Fibroblast of peridontal ligament (primary cell): ENCODE measurements at regions not wholly inside any gene's neighbourhood (a gene's known extent, or its start where the extent isn't known, plus 50 kb on each side); places are given as distances from the start of the nearest gene placed in this dataset.

ENCODE experiments used
- DNase-seq: peaks from one replicate; pipeline ENCODE4 v3.0.0-alpha.2; 2010; ENCODE audit errors: extremely low read depth

DNA sequence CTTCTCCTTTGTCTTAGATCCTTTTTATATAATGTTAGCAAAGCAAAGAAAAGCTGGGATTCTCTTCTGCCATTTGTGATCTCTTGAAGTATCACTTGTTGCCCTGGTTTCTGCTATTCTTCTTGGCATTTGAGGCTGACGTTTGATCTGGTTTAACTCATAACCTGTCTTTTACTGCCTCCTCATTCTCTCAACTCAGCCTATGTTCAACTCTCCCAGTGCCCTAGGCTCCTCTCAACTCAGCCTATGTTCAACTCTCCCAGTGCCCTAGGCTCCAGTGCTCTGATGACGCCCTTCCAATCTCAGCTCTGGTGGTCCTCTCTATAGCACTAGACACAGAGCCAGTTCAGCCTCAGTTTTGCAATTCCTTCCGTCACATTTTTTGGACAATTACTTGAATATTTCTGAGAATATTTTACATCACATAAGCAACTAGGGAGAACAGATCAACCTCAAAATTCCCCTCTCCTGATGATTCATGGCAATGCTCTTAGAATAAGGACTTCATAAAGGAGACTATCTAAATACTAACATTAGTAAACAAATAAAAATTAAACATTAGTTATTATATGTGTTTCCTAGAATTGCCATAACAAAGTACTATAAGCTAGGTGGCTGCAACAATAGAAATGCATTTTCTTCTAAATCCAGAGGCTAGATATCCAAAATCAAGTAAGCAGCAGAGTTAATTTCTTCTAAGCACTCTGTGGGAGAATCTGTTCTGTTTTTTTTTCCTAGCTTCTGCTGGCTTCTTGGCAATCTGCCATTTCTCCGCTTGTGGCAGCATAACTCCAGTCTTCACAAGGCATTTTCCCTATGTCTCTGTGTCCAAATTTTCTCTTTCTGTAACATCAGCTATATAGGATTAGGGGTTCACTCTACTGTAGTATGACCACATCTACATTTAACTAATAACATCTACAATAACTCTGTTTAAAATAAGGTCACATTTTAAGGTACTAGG lies 662.1 kb upstream of the FTMT start:
- DNase-seq: peak; percentile 80

DNA sequence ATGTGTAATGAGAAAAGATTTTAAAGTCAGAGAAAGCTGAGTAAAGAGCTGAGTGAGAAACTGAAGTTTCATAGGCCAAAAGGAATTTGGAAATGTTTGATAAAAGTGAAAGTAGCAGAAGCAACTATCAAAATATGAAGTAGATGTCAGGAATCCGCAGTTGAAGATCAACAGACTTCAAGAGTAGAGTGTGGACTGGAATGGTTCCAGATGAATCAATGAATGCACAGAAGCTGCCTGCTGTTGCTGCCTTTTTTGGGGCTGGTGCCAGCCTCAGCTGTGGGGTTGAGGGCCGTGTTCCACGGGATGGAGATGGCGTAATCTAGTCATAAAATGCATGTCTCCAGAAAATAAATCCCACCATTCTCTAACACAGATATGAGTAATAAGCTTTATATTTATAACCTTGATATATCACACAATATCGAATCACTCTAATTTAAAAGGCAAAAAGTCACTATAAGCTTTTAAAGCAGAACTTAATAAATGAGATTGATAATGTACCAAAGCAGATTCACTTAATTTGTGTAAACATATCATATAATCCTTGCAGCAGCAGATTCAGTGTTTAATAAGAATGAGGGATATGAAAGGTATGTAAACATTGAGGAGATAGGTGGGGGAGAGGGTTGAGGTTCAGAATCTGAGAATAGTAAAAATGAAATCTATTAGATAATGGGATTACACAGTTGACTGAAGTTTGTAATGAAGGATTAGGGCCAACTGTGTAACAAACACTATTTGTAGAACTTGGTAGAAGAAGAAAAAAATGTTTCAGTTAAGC lies 652.3 kb upstream of the FTMT start:
- peak; percentile 70 for DNase-seq

DNA sequence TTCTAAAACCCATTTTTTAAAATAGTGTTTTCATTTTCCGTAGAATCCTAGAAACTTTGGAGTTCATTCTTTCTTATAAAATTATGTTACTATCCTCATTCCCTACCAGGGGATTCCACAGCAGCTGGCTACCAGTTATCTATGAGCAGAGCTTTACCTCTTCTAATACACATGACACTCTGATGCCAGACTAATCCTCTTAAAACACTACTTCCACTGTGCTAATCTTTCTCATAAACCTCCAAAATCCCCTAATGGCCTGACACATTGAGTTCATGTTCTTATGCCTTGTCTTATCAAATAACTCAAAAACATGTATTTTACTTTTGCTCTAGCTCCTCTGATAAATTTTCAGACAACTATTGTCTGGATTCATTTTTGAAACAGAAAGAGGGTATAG lies 633.6 kb upstream of the FTMT start:
- no peak for DNase-seq

DNA sequence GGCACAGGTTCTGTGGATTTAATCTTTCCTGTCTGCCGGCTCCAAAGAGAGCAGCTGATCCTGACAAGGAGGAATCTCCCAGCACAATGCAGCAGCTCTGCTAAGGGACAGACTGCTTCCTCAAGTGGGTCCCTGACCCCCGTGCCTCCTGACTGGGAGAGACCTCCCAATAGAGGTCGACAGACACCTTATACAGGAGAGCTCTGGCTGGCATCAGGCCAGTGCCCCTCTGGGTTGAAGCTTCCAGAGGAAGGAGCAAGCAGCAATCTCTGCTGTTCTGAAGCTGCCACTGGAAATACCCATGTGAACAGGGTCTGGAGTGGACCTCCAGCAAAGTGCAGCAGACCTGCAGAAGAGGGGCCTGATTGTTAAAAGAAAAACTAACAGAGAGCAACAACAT lies 630.2 kb upstream of the FTMT start:
- no peak for DNase-seq

DNA sequence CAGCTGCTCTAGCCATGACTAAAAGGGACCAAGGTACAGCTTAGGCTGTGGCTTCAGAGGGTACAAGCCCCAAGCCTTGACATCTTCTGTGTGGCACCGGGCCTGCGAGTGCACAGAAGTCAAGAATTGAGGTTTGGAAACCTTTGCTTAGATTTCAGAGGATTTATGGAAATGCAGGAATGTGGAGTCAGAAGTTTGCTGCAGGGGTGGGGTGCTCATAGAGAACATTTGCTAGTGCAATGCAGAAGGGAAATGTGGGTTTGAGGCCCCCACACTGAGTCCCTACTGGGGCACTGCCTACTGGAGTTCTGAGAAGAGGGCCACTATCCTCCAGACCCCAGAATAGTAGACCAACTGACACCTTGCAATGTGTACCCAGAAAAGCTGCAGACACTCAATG lies 624.9 kb upstream of the FTMT start:
- DNase-seq: no peak

DNA sequence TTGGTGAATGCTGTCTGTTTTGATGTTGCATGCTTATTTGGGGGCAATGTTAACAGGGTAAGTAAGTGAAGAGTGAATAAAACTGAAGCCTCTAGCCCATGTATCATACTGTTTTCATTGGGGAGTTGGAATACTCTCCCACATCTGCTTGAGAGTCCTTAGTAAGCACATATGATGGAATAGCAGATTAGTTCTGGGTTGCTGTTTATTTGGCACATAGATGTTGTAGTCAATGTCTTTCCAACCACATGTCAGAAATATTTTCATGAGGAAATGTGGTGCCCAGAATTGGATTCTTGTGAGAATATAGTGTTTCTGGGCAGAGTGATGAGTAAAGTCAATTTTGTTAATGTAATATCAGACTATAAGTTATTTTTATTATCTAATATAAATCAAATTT lies 611.7 kb upstream of the FTMT start:
- peak; percentile 8 for DNase-seq

DNA sequence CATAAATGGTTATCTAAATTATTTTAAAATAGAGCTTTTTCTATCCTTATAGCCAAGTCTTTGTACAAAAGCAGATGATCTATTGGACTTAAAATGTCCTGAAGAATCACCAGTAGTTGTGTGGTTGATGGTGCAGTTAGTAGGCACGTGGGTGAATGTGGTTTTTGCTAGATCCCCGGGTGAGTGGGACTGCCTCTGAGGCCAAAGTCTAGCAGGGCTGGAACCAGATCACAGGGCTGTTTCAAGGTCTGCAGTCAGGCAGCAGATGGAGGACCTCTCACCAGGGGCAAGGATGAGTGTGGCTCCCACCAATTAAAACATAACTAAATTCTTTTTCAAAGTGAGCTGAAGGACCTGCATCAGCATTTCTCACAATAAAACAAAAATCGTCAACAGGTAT lies 604.7 kb upstream of the FTMT start:
- DNase-seq: no peak

DNA sequence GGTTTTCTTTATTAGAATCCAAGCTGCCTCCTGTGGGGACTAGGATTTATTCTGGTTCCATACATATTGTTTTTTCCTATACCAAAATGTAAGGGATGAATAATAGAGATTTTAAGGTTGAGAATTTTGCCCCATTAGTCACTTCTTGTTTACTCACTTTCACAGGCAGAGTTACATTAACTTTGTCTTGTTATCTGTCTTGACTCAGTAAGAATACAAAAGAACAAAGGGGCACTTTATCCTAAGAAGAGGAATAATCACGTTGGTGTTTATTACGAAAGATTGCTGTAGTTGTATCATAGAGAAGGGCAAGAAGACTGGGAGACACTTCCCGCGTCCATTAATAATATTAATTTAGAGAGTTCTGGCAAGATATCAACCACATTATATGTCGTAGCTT lies 599.7 kb upstream of the FTMT start:
- DNase-seq: no peak

DNA sequence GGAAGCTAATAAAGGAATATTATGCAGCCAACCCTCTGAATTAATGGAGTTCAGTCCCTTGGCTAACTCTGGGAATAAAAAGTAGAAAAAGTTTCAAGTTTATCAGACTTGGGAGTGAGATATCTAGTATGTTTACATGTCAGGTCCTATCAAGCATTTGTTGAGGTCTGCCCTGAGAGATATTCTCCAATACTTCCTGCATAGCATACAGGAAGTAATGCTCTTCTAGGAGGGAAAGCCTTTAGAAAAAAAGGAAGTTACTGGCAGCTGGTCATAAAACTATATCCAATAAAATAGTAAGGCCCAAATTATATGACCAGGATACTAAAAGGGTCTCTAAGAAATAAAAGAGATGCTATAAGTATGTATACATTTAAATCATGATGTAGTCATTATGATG lies 594.1 kb upstream of the FTMT start:
- DNase-seq: no peak

DNA sequence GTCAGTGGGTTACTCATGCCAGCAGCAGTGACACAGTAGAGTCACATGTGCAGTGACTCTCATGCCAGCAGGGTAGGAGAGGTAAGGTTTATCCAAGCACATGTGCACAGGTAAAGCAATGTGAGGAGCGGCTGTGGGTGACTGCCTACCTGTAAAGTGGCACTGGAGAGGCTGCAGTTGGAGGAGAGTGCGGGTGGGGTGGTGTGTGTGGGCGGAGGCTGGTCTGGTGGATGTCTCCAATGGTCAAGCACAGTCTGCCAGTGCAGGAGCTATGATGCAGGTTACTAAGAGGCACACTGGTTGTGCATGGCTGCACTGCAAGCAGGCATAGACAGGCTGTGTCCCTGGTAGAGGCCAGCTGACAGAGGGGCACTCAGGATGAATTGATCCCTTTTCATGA lies 588.2 kb upstream of the FTMT start:
- DNase-seq: no peak

DNA sequence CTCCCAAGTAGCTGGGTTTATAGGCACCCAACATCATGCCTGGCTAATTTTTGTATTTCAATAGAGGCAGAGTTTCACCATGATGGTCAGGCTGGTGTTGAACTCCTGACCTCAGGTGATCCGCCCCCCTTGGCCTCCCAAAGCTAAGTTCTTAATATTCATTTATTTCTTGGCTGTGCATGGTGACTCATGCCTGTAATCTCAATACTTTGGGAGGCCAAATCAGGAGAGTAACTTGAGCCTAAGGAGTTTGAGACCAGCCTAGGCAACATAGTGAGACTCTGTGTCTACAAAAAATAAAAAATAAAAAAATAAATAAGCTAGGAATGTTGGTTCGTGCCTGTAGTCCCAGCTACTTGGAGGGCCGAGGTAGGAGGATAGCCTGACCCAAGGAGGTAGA lies 587.1 kb upstream of the FTMT start:
- no peak for DNase-seq

DNA sequence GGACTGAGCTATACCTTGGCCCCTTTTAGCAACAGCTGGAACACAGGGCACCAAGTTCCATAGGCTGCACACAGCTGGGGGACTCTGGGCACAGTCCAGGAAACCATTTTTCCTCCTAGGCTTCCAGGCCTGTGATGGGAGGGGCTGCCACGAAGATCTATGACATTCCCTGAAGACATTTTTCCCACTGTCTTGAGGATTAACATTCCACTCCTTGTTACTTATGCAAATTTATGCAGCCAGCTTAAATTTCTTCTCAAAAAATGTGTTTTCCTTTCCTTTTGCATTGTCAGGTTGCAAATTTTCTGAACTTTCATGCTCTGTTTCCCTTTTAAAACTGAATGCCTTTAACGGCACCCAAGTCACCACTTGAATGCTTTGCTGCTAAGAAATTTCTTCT lies 580.1 kb upstream of the FTMT start:
- no peak for DNase-seq

DNA sequence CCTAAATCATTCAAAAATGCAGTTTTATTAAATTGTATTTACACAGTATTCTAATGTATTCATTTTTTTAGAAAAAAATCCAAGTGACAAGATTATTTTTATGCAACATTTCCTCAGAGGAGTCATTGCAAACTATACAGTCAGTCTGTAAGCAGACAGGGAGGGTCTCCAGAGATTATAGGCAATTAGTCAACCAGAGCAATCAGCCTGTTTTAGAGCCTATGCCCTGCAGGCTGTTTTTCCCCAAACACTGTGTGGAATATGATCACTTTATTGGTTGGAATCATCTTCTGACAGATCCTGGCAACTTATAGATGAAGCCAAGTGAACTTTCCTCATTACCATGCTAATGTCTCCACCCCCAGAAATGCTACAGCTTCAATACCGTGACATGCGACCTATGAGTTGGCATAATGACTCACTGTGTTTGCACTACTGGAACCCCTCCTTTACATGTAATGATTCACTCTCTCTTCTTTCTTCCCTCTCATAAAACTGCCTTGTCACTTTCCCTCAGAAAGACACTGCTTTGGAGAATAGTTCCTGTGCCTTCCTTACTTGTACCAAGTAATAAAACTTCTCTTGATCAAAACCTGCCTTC lies 577.7 kb upstream of the FTMT start:
- DNase-seq: peak; percentile 89

DNA sequence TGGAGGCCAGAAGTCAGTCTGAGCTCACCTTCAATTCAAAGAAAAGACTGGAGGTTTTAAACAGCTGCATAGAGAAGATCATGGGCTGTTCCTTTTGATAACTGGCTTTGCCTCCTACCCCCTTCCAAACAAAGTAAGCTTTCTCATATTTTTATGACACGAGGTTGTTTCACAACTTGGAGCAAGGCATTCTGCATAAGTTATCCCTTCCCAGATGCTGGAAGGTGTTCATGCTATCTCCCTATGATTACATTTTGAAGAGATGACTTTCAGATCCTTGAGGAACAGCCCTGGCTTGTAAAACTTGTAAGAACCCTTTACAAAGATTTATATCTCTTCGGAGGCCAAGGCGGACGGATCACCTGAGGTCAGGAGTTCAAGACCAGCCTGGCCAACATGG lies 571.9 kb upstream of the FTMT start:
- no peak for DNase-seq

DNA sequence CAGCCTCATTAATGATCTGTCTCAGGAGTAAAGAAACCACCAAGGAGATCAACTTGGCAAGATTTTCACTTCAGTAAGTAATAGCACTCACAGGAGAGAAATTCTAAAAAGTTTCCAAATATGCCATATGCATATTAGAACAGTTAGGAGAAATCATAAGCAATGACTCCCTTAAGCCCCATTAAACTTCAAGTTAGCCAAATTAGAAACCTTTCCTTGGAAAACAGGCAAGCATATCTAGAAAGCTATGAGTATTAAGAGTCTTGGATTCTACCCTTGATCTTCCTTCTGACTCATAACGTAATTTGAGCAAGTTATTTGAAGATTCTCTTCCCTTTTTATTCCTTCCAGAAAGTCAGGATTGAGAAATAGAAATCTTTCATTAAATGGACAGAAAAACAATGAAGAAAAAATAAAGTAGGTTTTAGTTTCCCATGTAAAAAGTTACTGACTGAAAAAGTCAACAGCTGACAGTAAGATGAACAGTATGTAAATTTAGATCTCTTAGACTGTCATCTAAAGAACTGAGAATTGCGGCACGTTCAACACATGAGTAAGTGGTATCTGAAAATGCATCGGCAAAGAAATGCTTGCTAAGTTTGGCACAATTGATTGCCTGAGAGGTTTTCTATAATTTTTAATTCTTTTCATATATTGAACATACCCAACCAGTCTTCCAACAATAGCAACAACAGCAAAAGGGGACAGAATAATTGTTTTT lies 565.7 kb upstream of the FTMT start:
- peak; percentile 27 for DNase-seq

DNA sequence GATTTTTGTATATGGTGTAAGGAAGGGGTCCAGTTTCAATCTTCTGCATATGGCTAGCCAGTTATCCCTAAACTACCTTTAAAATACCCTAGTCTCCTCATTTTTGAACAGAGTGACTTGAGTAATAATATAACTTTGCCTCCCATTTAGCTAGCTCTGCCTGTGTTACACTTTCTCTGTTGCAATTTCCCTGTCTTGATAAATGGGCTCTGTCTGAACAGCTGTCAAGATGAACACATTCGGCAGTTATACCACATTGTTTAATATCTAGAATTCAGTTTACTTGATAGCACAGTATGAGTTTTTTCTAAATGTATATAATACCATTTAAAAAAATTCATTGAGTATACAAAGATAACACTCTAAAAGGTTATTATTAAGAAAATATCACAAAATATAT lies 562.9 kb upstream of the FTMT start:
- DNase-seq: no peak

DNA sequence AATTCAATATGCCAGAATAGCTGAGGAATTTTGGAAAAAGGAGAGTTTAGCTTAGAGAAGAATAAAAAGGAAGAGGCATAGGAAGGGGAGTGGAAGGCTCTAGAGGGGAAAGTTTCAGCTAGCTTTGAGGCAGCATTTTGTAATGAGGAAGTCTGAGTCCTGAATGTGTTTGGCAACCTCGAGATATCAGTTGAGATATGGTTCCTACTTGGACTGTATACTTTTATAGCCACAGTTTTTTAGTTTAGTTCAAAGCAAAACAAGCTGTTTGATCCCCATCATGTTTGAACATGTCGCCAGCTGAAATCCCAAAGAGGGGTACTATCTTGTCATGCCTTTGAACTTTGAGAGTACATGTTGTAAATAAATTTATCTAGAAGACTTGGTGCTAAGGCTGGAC lies 559.0 kb upstream of the FTMT start:
- no peak for DNase-seq

DNA sequence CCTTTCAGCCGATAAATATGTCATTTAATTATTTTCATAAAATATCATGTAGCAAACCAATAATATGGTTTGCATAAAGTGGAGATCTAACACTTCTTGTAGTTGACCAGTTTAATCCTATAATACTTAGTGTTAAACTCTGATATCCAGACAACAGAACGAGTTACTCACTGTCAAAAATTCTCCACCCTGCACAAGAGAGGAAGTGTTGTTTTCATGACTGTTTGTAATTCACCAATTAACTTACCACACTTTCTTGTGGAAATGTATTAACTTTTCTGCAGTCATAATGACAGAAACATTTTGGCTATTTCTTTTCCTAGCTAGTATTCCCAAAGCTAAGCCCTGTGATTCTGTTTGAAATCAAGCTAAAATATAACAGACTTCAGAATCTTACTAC lies 555.3 kb upstream of the FTMT start:
- no peak for DNase-seq

DNA sequence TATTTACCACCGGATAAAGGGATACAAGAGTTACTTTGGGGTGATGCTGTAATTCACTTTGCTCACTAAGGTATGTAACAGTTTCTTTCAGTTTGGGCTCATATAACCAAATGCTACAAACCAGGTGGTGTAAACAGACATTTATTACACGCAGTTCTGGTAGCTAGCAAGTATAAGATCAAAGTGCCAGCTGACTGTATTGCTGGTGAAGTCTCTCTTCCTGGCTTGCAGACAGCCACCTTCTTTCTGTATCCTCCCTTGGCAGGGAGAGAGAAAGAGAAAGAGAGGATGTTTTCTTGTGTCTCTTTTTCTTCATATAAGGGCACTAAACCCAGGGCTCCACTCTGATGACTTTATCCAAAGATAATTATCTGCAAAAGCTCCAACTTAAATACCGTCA lies 552.5 kb upstream of the FTMT start:
- DNase-seq: no peak

DNA sequence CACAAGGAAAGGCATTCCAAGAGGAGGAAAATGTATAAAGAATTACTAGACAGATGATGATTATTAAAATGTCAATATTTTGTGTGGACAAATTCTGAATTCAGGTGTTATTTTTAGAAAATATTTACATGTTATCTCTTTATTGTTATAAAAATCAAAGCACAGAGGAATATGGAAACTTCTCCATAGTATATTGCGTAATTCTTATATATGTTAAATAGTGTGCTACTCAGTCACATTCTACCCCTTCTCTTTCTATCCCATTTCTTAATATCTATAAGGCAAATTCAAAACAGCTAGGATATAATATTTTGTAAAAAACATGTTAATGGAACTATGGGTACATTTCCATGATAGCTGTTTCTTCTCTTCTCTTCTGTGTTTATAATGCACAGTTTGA lies 546.8 kb upstream of the FTMT start:
- no peak for DNase-seq

DNA sequence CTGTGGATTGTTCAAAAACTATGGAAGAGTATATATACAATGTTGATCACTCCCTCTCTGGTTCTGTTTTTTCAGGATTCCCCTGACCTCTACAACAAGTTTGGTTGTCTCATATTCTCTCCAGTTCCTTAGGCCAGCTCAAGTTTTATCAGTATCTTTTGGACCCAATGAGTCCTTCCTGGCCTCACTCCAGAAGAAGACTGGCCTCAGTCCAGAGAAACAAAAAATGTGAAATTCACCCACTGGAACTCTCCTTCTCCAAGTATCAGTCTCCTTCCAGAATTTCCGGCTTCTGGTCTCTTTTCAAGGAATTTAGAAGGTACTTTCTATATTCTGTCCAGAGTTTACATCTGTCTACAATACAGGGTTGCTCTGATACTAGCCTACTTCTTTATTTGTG lies 537.8 kb upstream of the FTMT start:
- DNase-seq: peak; percentile 31

DNA sequence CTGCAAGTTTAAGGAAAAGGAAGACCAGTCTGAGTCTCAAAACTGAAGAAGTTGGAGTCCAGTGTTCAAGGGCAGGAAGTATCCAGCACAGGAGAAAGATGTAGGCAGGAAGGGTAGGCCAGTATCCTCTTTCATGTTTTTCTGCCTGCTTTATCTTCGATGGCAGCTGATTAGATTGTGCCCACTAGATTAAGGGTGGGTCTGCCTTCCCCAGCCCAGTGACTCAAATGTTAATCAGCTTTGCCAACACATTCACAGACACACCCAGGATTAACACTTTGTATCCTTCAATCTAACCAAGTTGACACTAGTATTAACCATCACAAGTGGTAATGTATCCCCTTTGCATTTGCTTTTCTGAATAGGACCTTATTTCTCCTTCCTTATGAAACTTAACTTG lies 535.9 kb upstream of the FTMT start:
- no peak for DNase-seq
